IMR-90 (cell line): ENCODE measurements at regions not wholly inside any gene's neighbourhood (a gene's known extent, or its start where the extent isn't known, plus 50 kb on each side); places are given as distances from the start of the nearest gene placed in this dataset.

ENCODE experiments used
- ATAC-seq: fragments of 200-7000 bp; cut with Tn5 transposase; 2 replicates; pipeline ENCODE4 v1.9.1; 2020; ENCODE audit warnings: low read depth, mild to moderate bottlenecking, moderate library complexity
- BruUV-seq: library from RNA; stranded (reverse); fragments of 400-500 nt; replicated peaks from 2 replicates; lab custom pipeline; 2021; lab: Mats Ljungman, UMichigan
- CTCF ChIA-PET: fragments of 300-600 bp; formaldehyde crosslinking; extraction: SDS; loops from one replicate; lab custom pipeline; 2021; ENCODE audit warnings: antibody characterized with exemption; lab: Yijun Ruan, JAX
- POLR2A ChIA-PET: fragments of 300-600 bp; sonication (Branson Sonifier 250); formaldehyde crosslinking; loops from one replicate; lab custom pipeline; 2022; ENCODE audit warnings: antibody characterized with exemption; ENCODE audit not compliant: unreplicated experiment; lab: Charles Lee
- DNase-seq: peaks from one replicate; pipeline ENCODE4 v3.0.0; 2013
- H2AFZ ChIP-seq: replicated peaks from 2 replicates; pipeline ENCODE3; 2013; ENCODE audit warnings: low read length, mild to moderate bottlenecking; ENCODE audit not compliant: poor library complexity
- H2AK5ac ChIP-seq: 2 replicates; pipeline ENCODE4 v1.6.1; 2013; ENCODE audit warnings: low read depth, low read length, inconsistent platforms
- H2AK9ac ChIP-seq: replicated peaks from 2 replicates; pipeline ENCODE3; 2013; ENCODE audit warnings: mild to moderate bottlenecking, low read depth, low read length, moderate library complexity; ENCODE audit not compliant: poor library complexity
- H2BK120ac ChIP-seq: 2 replicates; pipeline ENCODE4 v1.6.1; 2013; ENCODE audit warnings: low read depth, low read length, inconsistent platforms
- H2BK15ac ChIP-seq: 3 replicates; pipeline ENCODE4 v1.6.1; 2013; ENCODE audit warnings: low read depth, low read length, inconsistent platforms
- H2BK20ac ChIP-seq: 2 replicates; pipeline ENCODE4 v1.6.1; 2013; ENCODE audit warnings: low read depth, mild to moderate bottlenecking, inconsistent platforms, low read length, moderate library complexity
- H2BK5ac ChIP-seq: 2 replicates; pipeline ENCODE4 v1.6.1; 2013; ENCODE audit warnings: mild to moderate bottlenecking, low read depth, low read length, inconsistent platforms; ENCODE audit not compliant: poor library complexity, severe bottlenecking
- H3K14ac ChIP-seq: replicated peaks from 2 replicates; pipeline ENCODE4 v1.6.1; 2013; ENCODE audit warnings: low read depth, low read length, inconsistent platforms
- H3K18ac ChIP-seq: 2 replicates; pipeline ENCODE4 v1.6.1; 2013; ENCODE audit warnings: low read depth, low read length, control low read depth
- H3K23ac ChIP-seq: 2 replicates; pipeline ENCODE4 v1.6.1; 2013; ENCODE audit warnings: low read depth, low read length, inconsistent platforms
- H3K27ac ChIP-seq: 2 replicates; pipeline ENCODE4 v1.5.1; 2013; ENCODE audit warnings: mild to moderate bottlenecking, control low read depth, low read length; ENCODE audit not compliant: insufficient read depth
- H3K27me3 ChIP-seq: 2 replicates; pipeline ENCODE4 v1.6.1; 2013; ENCODE audit warnings: low read length; ENCODE audit not compliant: control insufficient read depth, insufficient read depth
- H3K36me3 ChIP-seq: 2 replicates; pipeline ENCODE4 v1.6.1; 2013; ENCODE audit warnings: low read length, mixed read lengths; ENCODE audit not compliant: control insufficient read depth, insufficient read depth
- H3K4ac ChIP-seq: 2 replicates; pipeline ENCODE4 v1.6.1; 2013; ENCODE audit warnings: low read depth, low read length, inconsistent platforms
- H3K4me1 ChIP-seq: 2 replicates; pipeline ENCODE4 v1.6.1; 2013; ENCODE audit warnings: low read length, mixed read lengths; ENCODE audit not compliant: control insufficient read depth, insufficient read depth
- H3K4me2 ChIP-seq: 2 replicates; pipeline ENCODE4 v1.6.1; 2013; ENCODE audit warnings: low read depth, mild to moderate bottlenecking, control low read depth, low read length, moderate library complexity
- H3K4me3 ChIP-seq: 2 replicates; pipeline ENCODE4 v1.5.1; 2013; ENCODE audit warnings: low read depth, mild to moderate bottlenecking, control low read depth, low read length, moderate library complexity; ENCODE audit not compliant: insufficient read depth
- H3K56ac ChIP-seq: 2 replicates; pipeline ENCODE4 v1.6.1; 2013; ENCODE audit warnings: low read length, inconsistent platforms; ENCODE audit not compliant: insufficient read depth; ENCODE audit errors: extremely low read depth
- H3K79me1 ChIP-seq, 2 experiments: 2 replicates each; pipeline ENCODE4 v1.6.1; 2013; ENCODE audit warnings: low read length in 2 of 2, inconsistent platforms in 1 of 2, low read depth in 1 of 2
- H3K9ac ChIP-seq: 2 replicates; pipeline ENCODE4 v1.6.1; 2013; ENCODE audit warnings: low read depth, low read length, control low read depth
- H3K9me1 ChIP-seq: 2 replicates; pipeline ENCODE4 v1.6.1; 2013; ENCODE audit warnings: low read length, inconsistent platforms; ENCODE audit not compliant: insufficient read depth
- H3K9me3 ChIP-seq: 2 replicates; pipeline ENCODE4 v1.6.1; 2013; ENCODE audit warnings: low read length; ENCODE audit not compliant: control insufficient read depth, insufficient read depth
- H4K20me1 ChIP-seq: 2 replicates; pipeline ENCODE4 v1.6.1; 2013; ENCODE audit warnings: low read length, inconsistent platforms; ENCODE audit not compliant: insufficient read depth
- H4K5ac ChIP-seq: 2 replicates; pipeline ENCODE4 v1.6.1; 2013; ENCODE audit warnings: mild to moderate bottlenecking, low read depth, low read length, control low read depth
- H4K8ac ChIP-seq, 2 experiments: 2 replicates each; pipeline ENCODE4 v1.6.1; 2013; ENCODE audit warnings: low read depth in 2 of 2, low read length in 2 of 2, control low read depth in 1 of 2, inconsistent platforms in 1 of 2
- H4K91ac ChIP-seq: 2 replicates; pipeline ENCODE4 v1.6.1; 2013; ENCODE audit warnings: low read depth, low read length, inconsistent platforms; ENCODE audit not compliant: insufficient read depth
- BHLHE40 ChIP-seq: fragments of 150-350 bp; IDR thresholded peaks from 2 replicates; pipeline ENCODE4 v1.6.1; 2016; ENCODE audit warnings: mild to moderate bottlenecking, low read depth, low read length
- CEBPB ChIP-seq: IDR thresholded peaks from 2 replicates; pipeline ENCODE4 v1.6.1; 2012; ENCODE audit warnings: low read depth, low read length, improper control_type of control experiment
- CHD1 ChIP-seq: IDR thresholded peaks from 2 replicates; pipeline ENCODE4 v1.6.1; 2012; ENCODE audit warnings: low read depth, low read length, improper control_type of control experiment
- FOS ChIP-seq: fragments of 150-350 bp; IDR thresholded peaks from 2 replicates; pipeline ENCODE4 v1.6.1; 2016; ENCODE audit warnings: low read depth, low read length
- MAFK ChIP-seq: IDR thresholded peaks from 2 replicates; pipeline ENCODE4 v1.6.1; 2012; ENCODE audit warnings: low read depth, low read length, improper control_type of control experiment
- MAZ ChIP-seq: IDR thresholded peaks from 2 replicates; pipeline ENCODE4 v1.6.1; 2012; ENCODE audit warnings: low read depth, mild to moderate bottlenecking, low read length, improper control_type of control experiment, moderate library complexity, borderline replicate concordance
- MXI1 ChIP-seq: IDR thresholded peaks from 2 replicates; pipeline ENCODE4 v1.6.1; 2012; ENCODE audit warnings: low read depth, mild to moderate bottlenecking, low read length, moderate library complexity, borderline replicate concordance
- NFE2L2 ChIP-seq: fragments of 150-350 bp; IDR thresholded peaks from 2 replicates; pipeline ENCODE4 v1.6.1; 2016; ENCODE audit warnings: low read depth, mild to moderate bottlenecking, low read length
- POLR2A ChIP-seq: IDR thresholded peaks from 2 replicates; pipeline ENCODE4 v1.6.1; 2012; ENCODE audit warnings: mild to moderate bottlenecking, low read depth, low read length
- RAD21 ChIP-seq: IDR thresholded peaks from 2 replicates; pipeline ENCODE4 v1.6.1; 2012; ENCODE audit warnings: low read length, improper control_type of control experiment
- RCOR1 ChIP-seq: IDR thresholded peaks from 2 replicates; pipeline ENCODE4 v1.6.1; 2012; ENCODE audit warnings: mild to moderate bottlenecking, low read length, improper control_type of control experiment; ENCODE audit not compliant: insufficient replicate concordance
- RFX5 ChIP-seq: IDR thresholded peaks from 2 replicates; pipeline ENCODE4 v1.8.0; 2012; ENCODE audit warnings: low read depth, mild to moderate bottlenecking, low read length, moderate library complexity
- SMC3 ChIP-seq: fragments of 150-350 bp; IDR thresholded peaks from 2 replicates; pipeline ENCODE4 v1.6.1; 2016; ENCODE audit warnings: low read depth, mild to moderate bottlenecking, antibody characterized with exemption, low read length, moderate library complexity
- USF2 ChIP-seq: fragments of 150-350 bp; IDR thresholded peaks from 2 replicates; pipeline ENCODE4 v1.6.1; 2017; ENCODE audit warnings: mild to moderate bottlenecking, antibody characterized with exemption, low read length, low read depth
- WGBS, 2 experiments: methylation state at CpG; one replicate each; pipeline versions ENCODE4 v1.1.5 to v1.1.7; 2013; ENCODE audit warnings: missing lambda C conversion rate in 2 of 2; ENCODE audit not compliant: insufficient read length in 1 of 2; ENCODE audit errors: extremely low coverage in 2 of 2; 5-methylcytosine and 5-hydroxymethylcytosine counted together
- dilution Hi-C: fragments of 300-500 bp; cut with HindIII; formaldehyde crosslinking; loops from one replicate; pipeline ENCODE4 v1.14.3; 2018; ENCODE audit warnings: low sequenced_read_pairs; ENCODE audit not compliant: unreplicated experiment
- in situ Hi-C: fragments of 300-500 bp; cut with MboI; formaldehyde crosslinking; loops from 3 replicates; pipeline ENCODE4 v1.14.3; 2019; ENCODE audit warnings: low sequenced_read_pairs, inconsistent platforms, mixed read lengths
- intact Hi-C: fragments of 100-400 bp; cut with micrococcal nuclease; formaldehyde crosslinking; loops from 2 replicates; pipeline ENCODE4 v1.10.0; 2022
- TF ChIP-seq, protein P1 (sequence below): fragments of 150-350 bp; IDR thresholded peaks from 2 replicates; pipeline ENCODE4 v1.6.1; 2016; ENCODE audit warnings: low read depth, mild to moderate bottlenecking, low read length, moderate library complexity, borderline replicate concordance
- TF ChIP-seq, protein P2 (sequence below): conservative IDR thresholded peaks from 2 replicates; pipeline ENCODE4 v1.5.1; 2012; ENCODE audit warnings: mild to moderate bottlenecking, low read depth, low read length, improper control_type of control experiment

GRCh38 chr5:118614731-118615456 lies 373.5 kb downstream of the DTWD2 start:
- H2BK120ac ChIP-seq: no peak overlapping the region
- ChIA-PET POLR2A (no interaction called here), CTCF (no interaction called here)
- no peak overlapping the region for H3K4ac ChIP-seq
- H4K5ac ChIP-seq: no peak overlapping the region
- H2AFZ ChIP-seq: no peak overlapping the region
- no peaks in the 10 kb centered on the region for H3K36me3 ChIP-seq
- no peak overlapping the region for H2AK5ac ChIP-seq
- no CpG with 5 or more reads among the region's 9 CpGs for WGBS, 2 experiments
- no peaks in the 10 kb centered on the region for H3K4me1 ChIP-seq
- no peak overlapping the region for H2BK20ac ChIP-seq
- ATAC-seq (peak; percentile 80), DNase-seq (peak; percentile 8)
- no peak overlapping the region for H3K4me3 ChIP-seq
- H3K18ac ChIP-seq: no peak overlapping the region
- no peak overlapping the region for H3K27ac ChIP-seq
- no peaks in the 10 kb centered on the region for H3K27me3 ChIP-seq
- no peaks in the 10 kb centered on the region for H3K79me1 ChIP-seq
- H3K14ac ChIP-seq: no peak overlapping the region
- H4K91ac ChIP-seq: no peak overlapping the region
- H2AK9ac ChIP-seq: no peak overlapping the region
- dilution Hi-C loops (no loop called here), in situ Hi-C loops (no loop called here), intact Hi-C loops (loop anchor here (10.0 kb wide), 2 partner anchors 340 to 1670 kb away; no protein-coding TSS in a partner anchor)
- H3K9ac ChIP-seq: no peak overlapping the region
- H2BK5ac ChIP-seq: no peak overlapping the region
- no peak overlapping the region for H2BK15ac ChIP-seq
- no peaks in the 10 kb centered on the region for H4K20me1 ChIP-seq
- H3K9me1 ChIP-seq: no peaks in the 10 kb centered on the region
- no peak overlapping the region for H4K8ac ChIP-seq
- no peak overlapping the region for H3K4me2 ChIP-seq
- H3K9me3 ChIP-seq: no peaks in the 10 kb centered on the region
- no TSS peak for BruUV-seq
- no peak for TF ChIP-seq CEBPB
- no peak for TF ChIP-seq FOS
- TF ChIP-seq, protein P1, sequence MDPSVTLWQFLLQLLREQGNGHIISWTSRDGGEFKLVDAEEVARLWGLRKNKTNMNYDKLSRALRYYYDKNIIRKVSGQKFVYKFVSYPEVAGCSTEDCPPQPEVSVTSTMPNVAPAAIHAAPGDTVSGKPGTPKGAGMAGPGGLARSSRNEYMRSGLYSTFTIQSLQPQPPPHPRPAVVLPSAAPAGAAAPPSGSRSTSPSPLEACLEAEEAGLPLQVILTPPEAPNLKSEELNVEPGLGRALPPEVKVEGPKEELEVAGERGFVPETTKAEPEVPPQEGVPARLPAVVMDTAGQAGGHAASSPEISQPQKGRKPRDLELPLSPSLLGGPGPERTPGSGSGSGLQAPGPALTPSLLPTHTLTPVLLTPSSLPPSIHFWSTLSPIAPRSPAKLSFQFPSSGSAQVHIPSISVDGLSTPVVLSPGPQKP: no peak
- no peak for TF ChIP-seq USF2
- TF ChIP-seq MAFK: no peak
- TF ChIP-seq, protein P2, sequence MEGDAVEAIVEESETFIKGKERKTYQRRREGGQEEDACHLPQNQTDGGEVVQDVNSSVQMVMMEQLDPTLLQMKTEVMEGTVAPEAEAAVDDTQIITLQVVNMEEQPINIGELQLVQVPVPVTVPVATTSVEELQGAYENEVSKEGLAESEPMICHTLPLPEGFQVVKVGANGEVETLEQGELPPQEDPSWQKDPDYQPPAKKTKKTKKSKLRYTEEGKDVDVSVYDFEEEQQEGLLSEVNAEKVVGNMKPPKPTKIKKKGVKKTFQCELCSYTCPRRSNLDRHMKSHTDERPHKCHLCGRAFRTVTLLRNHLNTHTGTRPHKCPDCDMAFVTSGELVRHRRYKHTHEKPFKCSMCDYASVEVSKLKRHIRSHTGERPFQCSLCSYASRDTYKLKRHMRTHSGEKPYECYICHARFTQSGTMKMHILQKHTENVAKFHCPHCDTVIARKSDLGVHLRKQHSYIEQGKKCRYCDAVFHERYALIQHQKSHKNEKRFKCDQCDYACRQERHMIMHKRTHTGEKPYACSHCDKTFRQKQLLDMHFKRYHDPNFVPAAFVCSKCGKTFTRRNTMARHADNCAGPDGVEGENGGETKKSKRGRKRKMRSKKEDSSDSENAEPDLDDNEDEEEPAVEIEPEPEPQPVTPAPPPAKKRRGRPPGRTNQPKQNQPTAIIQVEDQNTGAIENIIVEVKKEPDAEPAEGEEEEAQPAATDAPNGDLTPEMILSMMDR: no peak
- no peak for TF ChIP-seq RFX5
- TF ChIP-seq MXI1: no peak
- no peak for TF ChIP-seq POLR2A
- TF ChIP-seq MAZ: no peak
- no peak for TF ChIP-seq BHLHE40
- no peak for TF ChIP-seq NFE2L2
- no peak for TF ChIP-seq RAD21
- TF ChIP-seq SMC3: no peak
- TF ChIP-seq RCOR1: no peak
- no peak for TF ChIP-seq CHD1
- H3K56ac ChIP-seq: no peak overlapping the region
- no peak overlapping the region for H3K23ac ChIP-seq
